ENCODE measurements at regions not wholly inside any gene's neighbourhood (a gene's known extent, or its start where the extent isn't known, plus 50 kb on each side); places are given as distances from the start of the nearest gene placed in this dataset.

- DNase-seq (ENCODE audit: low read depth) = peak; percentile 24
These were observed 149.5 kb downstream of the C9orf152 start for GRCh38 chr9:110058304-110058953.

GRCh38 chr9:110059461-110059860 is 148.5 kb downstream of the C9orf152 start:
- no peak for DNase-seq (ENCODE audit: low read depth)

DNA sequence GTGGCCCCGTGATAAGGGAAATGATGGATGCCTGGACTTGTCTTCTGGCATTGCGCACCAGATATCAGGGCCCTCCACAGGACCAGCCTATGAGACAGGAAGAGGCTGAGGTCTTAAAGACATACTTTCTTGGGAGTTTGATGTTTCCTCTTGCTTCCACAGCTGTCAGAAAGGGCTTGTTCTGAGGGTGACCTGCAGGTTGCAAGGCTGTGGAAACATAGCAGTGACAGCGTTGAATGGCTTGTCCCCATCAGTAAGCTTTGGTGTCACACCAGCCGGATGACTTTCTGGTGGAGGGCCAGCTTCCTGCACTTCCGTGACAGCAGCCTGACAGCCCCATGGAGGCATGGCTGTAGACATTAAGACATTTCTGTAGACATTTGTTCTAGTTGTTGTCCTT is 143.2 kb downstream of the C9orf152 start:
- DNase-seq (ENCODE audit: low read depth) = no peak

DNA sequence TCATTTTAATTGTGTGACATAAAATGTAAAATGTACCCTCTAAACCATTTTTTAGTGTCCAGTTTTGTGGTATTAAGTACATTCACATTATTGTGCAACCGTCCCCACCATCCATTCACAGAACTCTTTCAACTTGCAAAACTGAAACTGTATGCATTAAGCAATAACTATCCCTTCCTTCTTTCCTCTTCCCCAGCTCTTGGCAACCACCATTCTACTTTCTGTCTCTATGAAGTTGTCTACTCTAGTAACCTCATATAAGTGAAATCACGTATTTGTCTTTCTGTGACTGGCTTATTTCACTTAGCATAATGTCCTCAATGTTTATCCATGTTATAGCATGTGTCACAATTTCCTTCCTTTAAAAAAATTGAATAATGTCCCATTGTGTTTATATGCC is 142.4 kb downstream of the C9orf152 start:
- no peak for DNase-seq (ENCODE audit: low read depth)

- DNase-seq (ENCODE audit: low read depth) = no peak
These were observed 140.8 kb downstream of the C9orf152 start for GRCh38 chr9:110066929-110067716.

- DNase-seq (ENCODE audit: low read depth) = no peak
These were observed 139.7 kb downstream of the C9orf152 start for GRCh38 chr9:110068212-110068611.

- no peak for DNase-seq (ENCODE audit: low read depth)
These were observed 138.4 kb downstream of the C9orf152 start for GRCh38 chr9:110069326-110070248.

- no peak for DNase-seq (ENCODE audit: low read depth)
These were observed 135.2 kb downstream of the C9orf152 start for GRCh38 chr9:110072597-110073355.

DNA sequence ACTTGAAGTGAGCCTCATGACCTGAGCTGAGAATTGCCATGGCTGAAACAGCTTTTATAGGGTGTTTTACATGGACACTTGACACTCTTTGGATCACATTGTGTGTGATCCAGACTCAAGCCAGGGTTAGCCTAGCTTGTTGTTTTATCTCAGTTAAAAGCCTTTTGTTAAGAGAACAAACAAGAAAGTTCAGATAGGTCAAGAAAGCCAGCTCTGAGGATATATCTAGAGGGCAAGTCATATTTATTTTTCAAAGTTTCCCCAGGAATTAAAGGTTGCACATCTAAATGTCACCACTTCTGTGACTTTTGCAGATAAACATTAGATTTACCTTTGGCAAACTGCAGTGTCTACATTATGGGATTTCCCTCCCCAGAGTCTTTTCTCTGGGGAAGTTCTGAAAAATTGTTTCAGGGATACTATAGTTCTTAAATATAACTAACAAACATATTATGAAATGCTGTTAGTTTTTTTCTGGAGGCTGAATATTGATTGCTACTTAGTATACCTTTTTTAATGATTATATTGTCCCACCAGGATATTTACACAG is 134.5 kb downstream of the C9orf152 start:
- no peak for DNase-seq (ENCODE audit: low read depth)

GRCh38 chr9:110076894-110077725 is 130.8 kb downstream of the C9orf152 start:
- DNase-seq (ENCODE audit: low read depth) = no peak

DNA sequence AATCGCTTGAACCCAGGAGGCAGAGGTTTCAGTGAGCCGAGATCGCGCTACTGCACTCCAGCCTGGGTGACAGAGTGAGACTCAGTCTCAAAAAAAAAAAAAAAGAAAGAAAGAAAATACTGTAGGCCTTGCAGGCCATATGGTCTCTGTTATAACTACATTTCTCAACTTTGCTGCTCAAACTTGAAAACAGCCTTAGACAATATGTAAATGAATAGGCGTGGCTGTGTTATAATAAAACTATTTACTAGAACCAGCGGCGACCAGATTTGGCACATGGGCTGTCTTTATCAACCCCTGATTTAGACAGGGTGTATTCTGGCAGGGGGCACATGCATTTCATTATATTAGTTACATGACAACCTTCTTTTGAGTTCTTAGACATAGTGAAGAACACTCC is 130.0 kb downstream of the C9orf152 start:
- DNase-seq (ENCODE audit: low read depth) = no peak

GRCh38 chr9:110078604-110079003 is 129.4 kb downstream of the C9orf152 start:
- DNase-seq (ENCODE audit: low read depth) = no peak

DNA sequence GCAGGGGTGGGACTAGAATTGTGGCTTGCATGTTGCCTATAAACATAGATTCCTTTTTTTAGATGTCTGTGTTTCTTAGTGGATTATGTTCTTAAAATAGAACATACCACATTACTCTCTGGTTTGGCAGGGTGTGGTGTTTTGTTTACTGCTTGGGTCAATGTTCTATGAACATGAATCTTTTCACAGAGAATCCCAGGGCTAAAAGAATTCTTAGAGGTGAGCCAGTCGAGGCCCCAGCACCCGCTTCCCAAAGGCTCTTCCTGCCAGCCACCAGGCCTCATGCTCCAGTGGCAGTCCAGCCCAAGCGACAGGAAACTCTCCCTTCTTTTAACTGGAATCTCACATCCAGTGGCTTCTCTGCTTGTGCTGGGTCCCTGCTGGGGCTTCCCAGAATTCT is 126.6 kb downstream of the C9orf152 start:
- DNase-seq (ENCODE audit: low read depth) = no peak

DNA sequence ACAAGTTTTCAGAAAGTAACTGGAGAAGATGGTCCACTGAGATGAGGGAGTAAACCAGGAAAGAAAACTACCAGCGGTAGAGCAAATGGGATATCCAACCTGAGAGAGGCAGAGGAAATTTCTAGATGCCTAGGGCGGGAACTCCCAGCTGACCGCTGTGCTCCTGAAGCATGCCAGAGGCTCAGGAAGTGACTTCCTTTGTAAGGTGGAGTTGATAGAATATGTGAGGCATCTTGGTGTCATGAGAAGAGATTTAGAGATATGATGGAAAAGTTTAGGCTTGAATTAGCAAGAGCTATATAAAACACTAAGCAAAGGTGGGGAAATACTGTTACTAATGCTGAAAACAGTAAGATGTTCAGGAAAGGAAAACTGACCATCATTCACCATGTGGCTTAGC is 124.1 kb downstream of the C9orf152 start:
- no peak for DNase-seq (ENCODE audit: low read depth)

DNA sequence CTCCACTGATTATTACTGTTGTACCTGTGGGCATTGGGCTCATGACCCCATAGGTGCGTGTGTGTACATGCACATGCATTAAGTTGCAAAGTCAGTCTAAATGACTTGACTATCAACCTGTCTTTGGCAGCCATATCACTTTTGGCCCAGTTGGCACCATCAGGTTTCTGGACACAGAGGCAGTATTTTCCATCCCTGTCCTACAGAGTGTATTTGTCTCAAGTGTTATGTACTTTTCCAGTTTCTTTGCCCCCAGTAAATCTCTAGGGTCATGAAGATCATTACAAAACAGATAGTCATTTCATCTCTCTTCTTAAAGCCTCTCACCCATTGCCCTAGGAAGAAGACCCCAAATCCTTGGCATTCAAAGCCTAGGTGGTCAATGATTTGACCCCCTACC is 121.4 kb downstream of the C9orf152 start:
- DNase-seq (ENCODE audit: low read depth) = no peak

DNA sequence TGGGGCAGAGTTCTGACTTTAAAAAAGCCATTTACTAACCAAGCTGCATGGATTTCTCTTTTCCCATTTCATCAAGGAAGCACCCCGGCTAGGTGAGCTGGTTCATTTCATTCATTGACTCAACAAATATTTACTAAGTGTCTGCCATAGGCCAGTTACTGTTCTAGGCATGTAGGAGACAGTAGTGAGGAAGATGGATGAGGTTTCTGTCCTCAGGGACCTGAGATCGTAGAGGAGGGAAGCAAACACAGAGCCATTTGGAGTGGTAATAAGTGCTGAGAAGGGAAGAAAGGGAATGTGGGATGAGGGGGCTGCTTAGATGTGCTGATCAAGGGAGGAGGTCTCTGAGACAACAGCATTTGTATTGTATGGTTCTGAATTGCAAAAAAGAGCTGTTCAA is 120.4 kb downstream of the C9orf152 start:
- no peak for DNase-seq (ENCODE audit: low read depth)

DNA sequence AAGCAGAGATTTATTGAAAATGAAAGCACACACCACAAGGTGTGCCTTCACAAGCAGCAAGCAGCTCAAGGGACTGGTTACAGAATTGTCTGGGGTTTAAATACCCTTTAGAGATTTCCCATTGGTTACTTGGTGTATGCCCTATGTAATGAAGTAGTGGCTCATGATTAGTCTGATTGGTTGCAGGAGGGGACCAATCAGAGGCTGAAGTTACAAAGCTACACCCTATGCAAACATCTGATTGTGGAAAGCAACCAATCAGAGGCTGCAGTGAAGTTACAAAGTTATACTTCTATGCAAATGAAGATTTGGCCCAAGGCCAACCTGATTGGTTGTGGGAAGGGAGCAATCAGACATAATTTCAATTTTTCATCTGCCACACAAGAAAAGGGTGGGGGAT is 119.9 kb downstream of the C9orf152 start:
- DNase-seq (ENCODE audit: low read depth) = no peak

DNA sequence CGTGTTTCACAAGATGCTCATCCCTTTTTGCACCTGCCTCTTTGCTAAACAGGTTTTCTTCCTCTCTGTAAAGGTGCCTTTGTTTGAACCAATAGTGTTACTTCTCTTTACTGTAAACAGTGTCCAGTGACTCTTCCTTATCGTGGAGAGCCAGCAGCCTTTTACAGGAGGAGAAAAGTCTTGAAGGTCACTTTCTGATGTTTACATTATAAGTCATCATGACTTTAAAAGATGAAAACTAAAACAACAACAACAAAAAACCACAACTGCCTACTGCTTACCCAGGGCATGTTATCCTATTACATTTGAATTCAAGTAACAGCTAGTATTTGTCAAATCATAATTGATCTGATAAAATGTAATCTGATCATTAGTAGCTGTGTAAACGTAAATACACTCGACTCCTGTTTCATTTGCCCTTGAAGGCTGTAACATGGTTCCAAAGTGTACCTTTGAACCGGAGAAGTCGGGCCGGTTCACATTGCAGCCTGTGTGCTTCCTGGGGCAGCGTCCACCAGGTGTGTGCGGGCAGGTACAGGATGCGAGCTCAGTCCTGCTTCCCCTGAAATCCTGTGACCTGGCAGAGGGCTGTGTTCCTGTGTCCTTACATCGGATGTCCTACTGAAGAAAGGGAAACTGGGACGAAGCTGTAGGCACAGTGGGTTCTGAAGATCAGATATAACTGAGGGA is 118.1 kb downstream of the C9orf152 start:
- no peak for DNase-seq (ENCODE audit: low read depth)

DNA sequence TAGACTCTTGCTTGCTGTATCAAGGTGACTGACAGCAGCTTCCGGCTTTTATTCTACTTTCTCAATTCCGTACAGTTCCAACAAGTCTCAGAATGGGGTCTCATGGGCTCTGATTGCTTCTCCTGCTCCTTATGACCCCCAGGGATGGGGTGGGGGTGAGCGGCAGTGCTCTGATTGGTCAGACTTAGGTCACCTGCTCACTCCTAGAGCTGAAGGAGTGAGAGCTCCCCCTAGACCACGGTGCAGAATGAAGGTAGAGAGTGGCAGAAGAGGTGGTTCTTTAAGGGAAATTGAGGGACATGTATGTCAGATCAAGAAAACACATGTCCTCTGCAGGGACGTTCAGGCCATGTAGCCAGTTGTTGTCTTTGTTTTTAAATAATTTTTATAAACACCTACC is 115.2 kb downstream of the C9orf152 start:
- DNase-seq (ENCODE audit: low read depth) = no peak

GRCh38 chr9:110093417-110093816 is 114.5 kb downstream of the C9orf152 start:
- DNase-seq (ENCODE audit: low read depth) = no peak
